ENCODE measurements at regions not wholly inside any gene's neighbourhood (a gene's known extent, or its start where the extent isn't known, plus 50 kb on each side); places are given as distances from the start of the nearest gene placed in this dataset.
"Not testable (repeated sequence)": the region's sequence is repeated elsewhere in the genome, so short reads cannot be mapped to it uniquely, and the experiment has no call there.

DNA sequence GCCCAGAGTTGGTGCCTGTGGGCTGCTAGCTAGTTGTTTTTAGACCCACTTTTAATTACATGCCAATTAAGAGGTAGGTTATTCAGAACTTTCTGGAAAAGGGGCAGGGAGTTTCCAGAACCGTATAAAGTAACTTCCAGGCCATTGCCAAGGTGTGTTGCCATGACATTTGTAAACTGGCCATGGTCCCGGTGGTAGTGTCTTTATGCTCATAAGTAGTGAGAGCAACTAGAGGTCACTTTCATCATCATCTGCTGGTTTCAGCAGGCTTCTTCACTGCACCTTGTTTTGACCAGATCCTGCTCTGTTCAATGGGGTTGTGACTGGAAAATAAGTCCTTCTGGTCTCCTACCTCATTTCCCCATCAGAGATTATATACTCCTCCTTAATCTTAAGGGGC is 207.0 kb downstream of the FAM72C start:
- not testable (repeated sequence) for DNase-seq

DNA sequence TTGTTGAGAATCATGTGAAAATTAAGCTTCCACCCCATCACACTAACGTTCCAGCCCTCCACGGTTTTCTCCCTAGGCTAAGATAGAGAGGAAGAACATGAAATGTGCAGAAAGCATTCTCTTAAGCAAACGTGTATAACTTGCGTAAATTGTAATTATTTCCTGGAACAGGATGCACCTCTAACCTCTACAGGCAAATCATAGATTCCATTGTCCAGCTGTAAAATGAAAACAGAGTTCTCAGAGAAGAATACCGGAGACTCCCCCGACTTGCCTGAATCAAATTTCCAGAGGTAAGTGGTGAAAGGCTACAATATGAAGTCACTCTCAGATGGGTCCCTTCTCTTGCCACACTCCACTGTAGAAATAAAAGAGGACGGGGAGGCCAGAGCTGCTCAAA is 211.4 kb downstream of the FAM72C start:
- DNase-seq, result not testable (repeated sequence)

DNA sequence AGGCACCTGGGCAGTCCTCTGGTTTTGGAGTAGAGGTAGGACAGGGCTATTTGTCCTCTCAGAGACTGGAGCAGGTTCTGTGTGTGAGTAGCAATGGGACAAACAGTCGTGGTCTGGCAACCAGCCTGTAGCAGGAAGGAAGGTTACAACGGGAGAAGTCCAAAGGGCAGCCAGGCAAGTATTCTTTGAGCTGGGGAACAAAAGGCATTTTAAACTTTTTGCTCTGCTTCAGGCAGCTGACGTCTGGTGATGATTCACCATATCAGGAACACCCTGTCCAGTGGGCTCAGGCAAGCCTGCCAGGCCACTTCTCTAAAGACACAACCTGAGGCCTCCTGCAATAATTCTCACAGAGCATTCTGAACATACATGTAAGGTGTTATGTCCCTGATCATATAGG is 215.8 kb downstream of the FAM72C start:
- not testable (repeated sequence) for DNase-seq

- DNase-seq, result no peak
Observed at GRCh38 chr1:143748906-143749305, 222.9 kb downstream of the FAM72C start.

DNA sequence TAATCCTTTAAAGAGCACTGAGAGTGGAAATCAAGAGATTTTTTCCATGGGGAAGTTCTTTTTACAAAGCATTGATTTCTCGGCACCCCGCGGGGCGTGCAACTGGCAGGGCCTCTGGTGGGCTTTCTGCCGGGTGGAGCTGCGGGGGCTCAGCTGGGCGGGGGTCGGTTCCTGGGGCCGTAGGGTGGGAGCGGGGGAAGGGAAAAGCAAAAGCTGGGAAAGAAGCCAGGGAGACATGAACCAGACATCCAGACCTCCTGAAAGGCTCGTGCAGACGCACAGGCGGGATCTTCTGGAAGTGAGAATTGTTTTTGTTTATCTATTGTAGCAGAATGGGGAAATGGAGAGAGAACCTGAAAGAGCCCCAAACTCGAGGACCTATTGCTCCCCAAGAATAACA is 235.2 kb downstream of the FAM72C start:
- no peak for DNase-seq

GRCh38 chr1:143735764-143736461 is 235.9 kb downstream of the FAM72C start:
- DNase-seq, result no peak

DNA sequence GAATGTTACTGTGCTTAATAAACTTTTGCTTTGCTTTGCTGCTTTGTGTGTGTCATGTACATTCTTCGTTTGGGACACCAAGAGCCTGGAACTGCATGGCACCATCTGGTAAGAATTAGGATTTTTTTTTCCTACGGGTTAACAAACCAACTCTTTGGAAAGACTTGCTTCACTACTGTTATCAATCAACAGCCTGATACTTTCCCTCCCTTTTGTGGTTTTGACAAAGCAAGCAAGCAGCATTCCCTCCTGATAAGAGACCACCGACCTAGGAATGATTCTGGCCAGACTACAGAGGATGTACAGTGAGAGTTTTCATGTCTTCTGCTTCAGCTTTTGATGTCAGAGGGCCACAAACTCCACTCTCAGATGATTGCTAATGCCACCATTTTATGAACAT is 237.5 kb downstream of the FAM72C start:
- not testable (repeated sequence) for DNase-seq

DNA sequence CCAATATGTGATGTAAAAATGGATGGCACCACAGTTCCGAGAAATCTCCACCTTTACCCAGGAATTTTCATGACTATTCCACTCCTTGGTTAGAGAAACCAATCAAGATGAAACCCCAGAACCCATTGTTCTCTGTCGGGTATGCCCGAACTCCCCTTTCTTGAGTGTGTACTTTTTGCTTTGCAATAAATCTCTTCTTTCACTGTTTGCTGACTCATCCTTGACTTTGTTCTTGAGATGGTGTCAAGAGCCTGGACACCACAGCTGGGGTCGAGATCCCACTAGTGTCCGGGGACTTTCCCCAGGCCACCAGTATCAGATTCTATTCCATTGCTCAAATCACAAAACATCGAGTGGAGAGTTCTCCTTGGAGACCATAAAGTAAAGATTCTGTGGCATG is 240.9 kb downstream of the FAM72C start:
- DNase-seq, result not testable (repeated sequence)

DNA sequence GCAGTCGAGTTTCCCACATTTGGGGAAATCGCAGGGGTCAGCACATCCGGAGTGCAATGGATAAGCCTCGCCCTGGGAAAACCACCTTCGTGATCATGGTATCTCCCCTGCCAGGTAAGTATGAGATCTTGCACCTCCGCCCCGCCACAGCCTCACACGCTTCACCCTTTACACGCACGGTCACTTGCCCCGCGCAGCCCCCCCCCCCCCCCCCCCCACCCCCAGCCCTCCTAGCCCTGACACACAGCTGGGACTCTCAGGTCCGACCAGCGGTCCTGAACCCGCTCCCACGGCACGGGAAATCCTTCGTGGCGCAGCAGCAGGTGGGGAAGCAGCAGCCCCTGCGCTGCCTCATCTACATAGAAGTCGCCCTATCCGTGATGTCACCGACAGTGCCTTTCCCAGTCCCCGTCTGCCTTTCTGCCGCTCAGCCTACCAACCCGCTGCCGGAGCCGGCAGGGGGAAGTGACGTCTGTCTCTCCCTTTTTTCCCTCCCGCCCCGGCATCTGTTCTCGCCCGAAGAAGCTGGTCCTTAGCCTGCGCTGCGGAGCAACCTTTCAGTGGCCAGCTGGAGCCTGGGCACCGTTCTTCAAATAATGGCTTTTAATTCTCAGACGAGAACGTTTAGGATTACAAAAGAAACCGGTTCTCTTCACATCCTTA is 242.2 kb downstream of the FAM72C start:
- not testable (repeated sequence) for DNase-seq

GRCh38 chr1:143728802-143729448 is 242.9 kb downstream of the FAM72C start:
- not testable (repeated sequence) for DNase-seq

GRCh38 chr1:143727263-143727662 is 244.5 kb downstream of the FAM72C start:
- DNase-seq, result no peak

DNA sequence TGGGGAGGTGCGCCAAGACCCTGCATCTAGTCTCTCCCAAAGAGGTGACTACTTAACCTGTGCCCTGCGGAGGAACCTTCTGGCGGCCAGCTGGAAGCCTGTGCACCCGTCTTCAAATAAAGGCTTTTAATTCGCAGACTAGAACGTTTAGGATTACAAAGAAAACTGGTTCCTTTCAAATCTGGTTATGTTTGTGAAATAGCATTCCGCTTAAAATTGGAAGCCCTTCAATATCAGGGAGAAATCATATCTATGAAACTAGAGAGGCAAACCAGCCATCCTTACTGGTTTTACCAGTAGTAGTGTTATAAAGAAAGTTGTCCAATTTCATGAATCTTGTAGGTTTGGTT is 250.8 kb downstream of the FAM72C start:
- no peak for DNase-seq

- DNase-seq, result no peak
Observed at GRCh38 chr1:143720087-143721023, 251.4 kb downstream of the FAM72C start.

- no peak for DNase-seq
Observed at GRCh38 chr1:143718524-143718923, 253.3 kb downstream of the FAM72C start.

DNA sequence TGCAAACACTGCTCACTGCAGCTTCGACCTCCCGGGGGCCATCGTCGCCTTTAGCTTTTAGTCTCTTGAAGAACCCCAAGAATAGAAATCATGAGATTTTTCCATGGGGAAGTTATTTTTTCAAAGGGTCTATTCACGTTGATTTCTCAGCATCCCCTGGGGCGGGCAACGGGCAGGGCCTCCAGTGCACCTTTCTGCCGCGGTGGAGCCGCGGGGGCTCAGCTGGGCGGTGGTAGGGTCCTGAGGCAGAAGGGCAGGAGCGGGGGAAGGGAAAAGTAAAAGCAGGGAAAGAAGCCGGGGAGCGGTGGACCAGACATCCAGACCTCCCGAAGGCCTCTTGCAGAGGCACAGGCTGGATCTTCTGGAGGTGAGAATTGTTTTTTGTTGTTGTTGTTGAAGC is 253.8 kb downstream of the FAM72C start:
- DNase-seq, result no peak

- no peak for DNase-seq
Observed at GRCh38 chr1:143717434-143717833, 254.4 kb downstream of the FAM72C start.

- not testable (repeated sequence) for DNase-seq
Observed at GRCh38 chr1:143714913-143715312, 256.9 kb downstream of the FAM72C start.

DNA sequence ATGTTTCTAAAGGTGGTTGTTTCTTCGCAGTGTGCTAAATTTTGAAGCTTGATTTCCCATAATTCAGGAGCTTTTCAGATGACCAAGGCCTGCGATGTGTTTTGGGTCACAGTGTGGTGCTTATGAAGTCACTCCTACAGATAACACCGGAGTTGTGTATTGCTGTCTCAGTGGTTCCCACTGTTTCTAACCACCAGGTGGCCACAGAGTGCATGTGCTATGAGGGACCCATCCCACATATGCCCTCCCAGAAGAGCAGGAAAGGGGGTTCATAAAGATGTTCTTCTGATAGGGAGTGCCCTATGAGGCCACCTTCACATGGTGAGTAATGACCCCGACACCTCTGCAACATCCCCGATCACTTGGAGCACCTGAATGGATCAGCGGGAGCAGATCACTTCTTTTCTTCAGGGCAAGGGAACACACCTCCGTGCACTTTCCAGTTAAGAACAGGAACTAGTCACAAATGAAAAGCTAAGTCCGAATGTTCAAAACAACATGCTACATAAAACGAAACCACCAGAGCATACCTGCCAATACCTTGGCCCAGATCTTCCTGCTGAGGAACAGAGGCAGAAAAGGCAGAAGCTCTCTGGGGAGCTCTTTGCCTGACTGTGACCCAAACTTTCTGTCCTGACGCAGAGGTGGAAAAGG is 262.1 kb downstream of the FAM72C start:
- not testable (repeated sequence) for DNase-seq

DNA sequence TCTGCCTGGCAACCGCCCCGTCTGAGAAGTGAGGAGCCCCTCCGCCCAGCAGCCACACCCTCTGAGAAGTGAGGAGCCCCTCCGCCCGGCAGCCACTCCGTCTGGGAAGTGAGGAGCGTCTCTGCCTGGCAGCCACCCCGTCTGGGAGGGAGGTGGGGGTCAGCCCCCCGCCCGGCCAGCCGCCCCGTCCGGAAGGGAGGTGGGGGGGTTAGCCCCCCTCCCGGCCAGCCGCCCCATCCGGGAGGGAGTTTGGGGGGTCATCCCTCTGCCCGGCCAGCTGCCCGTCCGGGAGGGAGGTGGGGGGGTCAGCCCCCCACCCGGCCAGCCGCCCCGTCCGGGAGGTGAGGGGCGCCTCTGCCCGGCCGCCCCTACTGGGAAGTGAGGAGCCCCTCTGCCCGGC is 269.0 kb downstream of the FAM72C start:
- not testable (repeated sequence) for DNase-seq

DNA sequence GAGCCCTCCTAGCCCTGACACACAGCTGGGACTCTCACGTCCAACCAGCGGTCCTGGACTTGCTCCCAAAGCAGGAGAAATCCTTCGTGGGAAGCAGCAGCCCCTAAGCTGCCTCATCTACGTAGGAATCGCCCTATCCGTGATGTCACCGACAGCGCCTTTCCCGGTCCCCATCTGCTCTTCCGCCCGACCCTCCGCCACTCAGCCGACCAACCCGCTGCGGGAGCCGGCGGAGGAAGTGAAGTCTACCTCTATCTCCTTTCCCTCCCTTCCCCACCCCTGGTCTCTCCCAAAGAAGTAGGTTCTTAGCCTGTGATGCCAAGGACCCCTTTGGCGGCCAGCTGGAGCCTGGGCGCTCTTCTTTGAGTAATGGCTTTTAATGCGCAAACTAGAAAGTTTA is 272.1 kb downstream of the FAM72C start:
- no peak for DNase-seq

- no peak for DNase-seq
Observed at GRCh38 chr1:143699115-143699514, 272.7 kb downstream of the FAM72C start.

DNA sequence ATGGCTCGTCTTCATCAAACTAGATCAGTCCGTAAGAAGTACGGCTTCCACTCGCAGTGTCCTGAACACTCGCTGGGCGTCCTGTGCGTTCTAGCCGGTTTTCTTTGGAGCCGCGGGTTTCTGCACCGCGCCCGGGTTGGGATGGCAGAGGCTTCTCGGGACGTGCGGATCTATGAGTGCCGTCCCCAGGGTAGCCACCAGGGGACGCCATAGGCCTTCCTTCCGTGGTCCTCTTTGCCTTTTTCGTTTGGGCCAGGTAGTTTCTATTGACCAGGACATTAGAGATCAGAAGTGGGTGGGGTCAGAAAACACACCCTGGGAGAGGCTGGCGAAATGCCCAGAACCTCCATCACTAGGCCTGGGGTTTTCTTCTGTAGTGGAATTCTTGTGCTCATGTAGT is 273.8 kb downstream of the FAM72C start:
- no peak for DNase-seq
